ENCODE measurements at regions not wholly inside any gene's neighbourhood (a gene's known extent, or its start where the extent isn't known, plus 50 kb on each side); places are given as distances from the start of the nearest gene placed in this dataset.
"Not testable (repeated sequence)": the region's sequence is repeated elsewhere in the genome, so short reads cannot be mapped to it uniquely, and the experiment has no call there.

DNA sequence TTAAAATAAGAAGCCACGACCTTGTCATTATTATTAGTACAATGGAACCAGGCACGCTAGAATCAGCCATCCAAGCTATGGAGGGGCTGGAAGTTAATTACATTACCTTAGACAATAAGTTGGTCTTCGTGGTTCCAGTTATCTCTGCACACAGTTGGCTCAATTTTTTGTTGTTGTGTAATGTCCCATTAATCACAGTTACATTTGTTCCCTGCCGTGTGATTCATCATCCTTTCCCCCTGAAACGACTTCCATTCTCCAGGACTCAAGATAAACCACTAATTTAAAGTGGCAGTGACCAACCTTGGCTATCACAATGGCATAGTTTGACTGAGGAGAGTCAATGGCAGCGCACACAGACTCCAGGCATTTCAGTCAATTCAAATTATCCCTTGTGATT lies 905.0 kb downstream of the RAB28 start:
- DNase-seq (ENCODE audit: low spot score): no peak

GRCh38 chr4:12576409-12576808 lies 907.7 kb downstream of the RAB28 start:
- DNase-seq (ENCODE audit: low spot score): no peak

- no peak for DNase-seq (ENCODE audit: low spot score)
Observed at GRCh38 chr4:12573716-12574115, 910.4 kb downstream of the RAB28 start.

DNA sequence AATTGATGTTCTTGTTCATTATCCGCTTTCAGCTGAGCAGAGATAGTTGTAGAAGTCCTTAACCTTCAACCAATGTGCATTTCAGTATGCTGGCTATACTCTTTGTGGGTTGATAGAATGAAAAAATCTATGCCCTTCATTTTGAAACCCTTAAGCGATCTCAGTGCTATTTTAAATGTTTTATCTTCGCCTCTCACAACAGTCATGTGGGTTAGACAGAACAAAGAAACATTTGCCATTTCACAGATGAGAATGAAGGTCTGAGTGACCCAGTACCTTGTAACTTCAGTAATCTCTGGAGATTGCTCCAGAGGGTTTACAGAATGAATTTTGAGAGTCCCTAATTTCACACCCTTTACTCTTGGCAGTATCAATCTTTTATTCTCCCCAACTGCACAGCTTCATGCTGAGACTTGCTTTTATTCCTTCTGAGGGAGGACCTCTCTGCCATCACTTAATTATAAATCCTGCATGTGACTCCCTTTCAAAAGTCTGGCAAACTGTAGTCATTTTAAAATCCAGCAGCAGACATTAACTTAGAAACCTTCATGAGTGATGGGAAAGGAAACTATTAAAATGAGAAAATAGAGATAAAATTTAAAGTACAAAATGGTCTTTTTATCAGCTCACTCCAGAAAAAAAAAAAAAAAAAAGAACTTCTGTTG lies 921.5 kb downstream of the RAB28 start:
- DNase-seq (ENCODE audit: low spot score): no peak

- no peak for DNase-seq (ENCODE audit: low spot score)
Observed at GRCh38 chr4:12562021-12562420, 922.1 kb downstream of the RAB28 start.

DNA sequence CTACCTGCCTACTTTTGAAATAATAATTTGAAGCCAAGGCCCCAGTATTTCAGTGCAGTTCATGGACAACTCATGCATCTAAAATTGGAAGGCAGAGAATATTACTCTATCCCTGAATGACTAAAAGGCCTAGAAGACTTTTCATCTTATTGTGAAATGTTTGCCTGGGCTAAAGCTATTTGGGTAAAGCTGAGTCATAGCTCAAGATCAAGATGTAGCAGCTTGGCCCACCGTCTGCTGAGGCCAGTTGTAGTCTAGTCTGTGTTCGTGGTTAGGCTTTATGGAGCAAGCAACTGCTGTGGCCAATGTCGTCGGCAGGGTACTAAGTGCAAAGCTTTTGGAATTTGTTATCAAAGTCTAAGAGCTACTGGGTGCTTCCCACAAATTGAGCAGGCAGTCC lies 929.1 kb downstream of the RAB28 start:
- no peak for DNase-seq (ENCODE audit: low spot score)

- no peak for DNase-seq (ENCODE audit: low spot score)
Observed at GRCh38 chr4:12548678-12549077, 935.5 kb downstream of the RAB28 start.

- DNase-seq (ENCODE audit: low spot score): no peak
Observed at GRCh38 chr4:12545812-12546211, 938.3 kb downstream of the RAB28 start.

GRCh38 chr4:12538162-12538561 lies 946.0 kb downstream of the RAB28 start:
- DNase-seq (ENCODE audit: low spot score): no peak

- DNase-seq (ENCODE audit: low spot score): no peak
Observed at GRCh38 chr4:12534684-12535083, 949.5 kb downstream of the RAB28 start.

DNA sequence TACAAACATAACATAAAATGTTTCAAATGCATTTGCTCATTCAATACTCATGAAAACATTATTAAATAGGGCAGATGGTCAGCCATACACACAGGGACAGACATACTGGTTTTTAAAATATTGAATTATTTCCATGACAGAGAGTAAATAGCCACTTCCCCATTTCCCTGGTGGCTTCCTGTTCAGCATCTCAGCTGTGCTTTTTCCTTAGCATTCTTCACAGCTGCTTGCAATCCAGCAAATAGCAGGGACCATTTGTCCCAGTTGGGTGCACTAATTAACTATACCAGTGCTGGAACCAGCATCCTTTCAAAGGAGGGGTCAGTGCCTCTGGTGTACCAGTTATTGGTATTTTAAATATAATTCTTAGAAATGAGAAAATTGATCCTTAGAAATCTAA lies 964.7 kb downstream of the RAB28 start:
- no peak for DNase-seq (ENCODE audit: low spot score)

- no peak for DNase-seq (ENCODE audit: low spot score)
Observed at GRCh38 chr4:12507868-12508481, 976.2 kb downstream of the RAB28 start.

- no peak for DNase-seq (ENCODE audit: low spot score)
Observed at GRCh38 chr4:12500409-12500808, 983.7 kb downstream of the RAB28 start.

GRCh38 chr4:12499693-12500092 lies 984.4 kb downstream of the RAB28 start:
- DNase-seq (ENCODE audit: low spot score): no peak

DNA sequence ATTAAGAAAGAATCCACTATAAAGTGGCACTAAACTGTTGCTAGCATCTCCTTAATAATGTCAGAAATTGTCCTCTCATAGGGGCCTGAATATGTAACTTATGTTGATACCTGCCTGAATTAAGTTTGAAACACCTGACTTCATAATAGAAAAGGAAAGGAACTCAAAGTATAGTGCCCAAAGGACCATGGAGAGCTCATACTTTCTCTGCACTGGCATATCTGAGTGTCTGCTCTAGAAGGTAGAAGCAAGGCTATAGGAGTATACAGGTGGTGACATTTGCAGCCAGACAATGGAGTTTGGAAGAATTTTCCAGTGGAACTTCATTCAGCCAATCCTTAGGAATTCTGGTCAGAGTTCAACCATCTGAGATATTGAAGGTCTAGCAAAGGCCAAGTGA lies 988.9 kb downstream of the RAB28 start:
- DNase-seq (ENCODE audit: low spot score): no peak

GRCh38 chr4:12492730-12493393 lies 991.3 kb downstream of the RAB28 start:
- DNase-seq (ENCODE audit: low spot score): no peak

GRCh38 chr4:12488672-12489071 lies 995.5 kb downstream of the RAB28 start:
- DNase-seq (ENCODE audit: low spot score): no peak

GRCh38 chr4:12487000-12487399 lies 997.1 kb downstream of the RAB28 start:
- no peak for DNase-seq (ENCODE audit: low spot score)

DNA sequence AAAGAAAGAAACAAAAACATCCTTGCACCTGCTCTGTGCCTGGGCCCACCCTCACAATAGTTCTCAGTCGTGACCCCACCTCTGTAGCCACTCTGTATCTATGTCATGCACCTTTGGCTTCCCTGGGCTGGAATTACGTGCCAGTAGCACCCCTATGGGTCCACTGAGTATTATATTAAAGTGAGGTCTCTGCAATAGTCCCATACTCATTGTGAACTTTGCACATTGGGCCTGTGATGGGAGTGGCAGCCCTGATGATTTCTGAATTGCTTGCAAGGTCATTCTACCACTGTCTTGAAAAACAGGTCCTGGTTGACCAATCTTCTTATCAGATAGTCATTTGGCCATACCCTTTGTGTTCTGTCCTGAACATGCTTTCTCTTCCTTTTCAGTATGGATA lies 1012.1 kb downstream of the RAB28 start:
- DNase-seq (ENCODE audit: low spot score): no peak

DNA sequence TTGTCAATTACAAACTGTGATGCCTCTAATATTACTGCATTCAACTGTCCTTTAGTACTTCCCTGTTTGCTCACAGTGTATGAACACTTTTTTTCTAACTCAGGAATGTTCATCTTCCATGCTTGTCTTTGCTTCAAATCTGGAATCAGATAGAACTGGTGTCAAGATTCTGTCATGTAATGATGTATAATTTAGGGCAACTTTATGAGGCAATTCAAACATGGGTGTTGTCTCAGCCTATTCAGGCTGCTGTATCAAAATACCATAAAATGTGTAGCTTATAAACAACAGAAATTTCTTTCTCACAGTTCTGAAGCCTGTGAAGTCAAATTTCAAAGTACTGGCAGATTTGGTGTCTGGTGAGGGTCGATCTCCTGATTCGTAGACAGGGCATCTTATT lies 1012.9 kb downstream of the RAB28 start:
- DNase-seq (ENCODE audit: low spot score): no peak

GRCh38 chr4:12461576-12461975 lies 1022.6 kb downstream of the RAB28 start:
- not testable (repeated sequence) for DNase-seq (ENCODE audit: low spot score)

- DNase-seq (ENCODE audit: low spot score): no peak
Observed at GRCh38 chr4:12459126-12459525, 1025.0 kb downstream of the RAB28 start.

GRCh38 chr4:12458621-12459020 lies 1025.5 kb downstream of the RAB28 start:
- no peak for DNase-seq (ENCODE audit: low spot score)

DNA sequence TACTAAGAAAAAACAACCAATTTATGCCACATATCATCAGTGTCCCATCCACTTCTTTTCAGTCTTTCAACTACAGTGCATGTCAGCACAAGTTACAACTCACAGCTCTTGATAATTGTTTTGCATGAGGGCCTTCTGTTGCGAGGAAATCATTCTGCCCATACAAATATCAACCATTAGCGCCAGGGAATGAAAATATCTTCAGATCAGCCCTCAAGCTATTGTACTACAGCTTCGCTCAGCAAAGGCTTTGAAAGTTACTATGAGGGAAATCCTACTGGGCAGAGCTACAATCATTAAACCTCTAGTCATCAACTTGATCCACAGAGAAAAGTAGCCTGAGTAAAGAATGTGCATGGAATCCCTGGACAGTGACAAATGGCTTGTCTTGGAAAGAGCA lies 1023.6 kb upstream of the HS3ST1 start:
- DNase-seq (ENCODE audit: low spot score): no peak
